ENCODE measurements at regions not wholly inside any gene's neighbourhood (a gene's known extent, or its start where the extent isn't known, plus 50 kb on each side); places are given as distances from the start of the nearest gene placed in this dataset.

GRCh38 chr17:13953841-13954240, 115.5 kb upstream of the COX10 start:
- 0% methylated on average over 1 of the region's 1 CpG for WGBS, 2 donors
- Histone ChIP-seq H3K4me3 (no peak overlapping the region), H3K27me3 (no peaks in the 10 kb centered on the region), H3K9me3 (no peaks in the 10 kb centered on the region), H3K36me3 (no peaks in the 10 kb centered on the region), H3K27ac (no peak overlapping the region), H3K4me1 (no peaks in the 10 kb centered on the region)
- ATAC-seq (ENCODE audit: low FRiP score in 2 of 2) (no peak), DNase-seq (no peak)
- TF ChIP-seq POLR2A (IDR thresholded peaks at IDR 0.05) (no peak), CTCF (IDR thresholded peaks at IDR 0.05) (no peak), EP300 (IDR thresholded peaks at IDR 0.05) (no peak), POLR2AphosphoS5 (IDR thresholded peaks at IDR 0.05) (no peak)

GRCh38 chr17:13957636-13958035, 111.7 kb upstream of the COX10 start:
- no peaks in the 10 kb centered on the region for H3K27me3 ChIP-seq
- no peak for DNase-seq
- no peaks in the 10 kb centered on the region for H3K4me1 ChIP-seq
- H3K9me3 ChIP-seq, result no peaks in the 10 kb centered on the region
- ATAC-seq (ENCODE audit: low FRiP score in 2 of 2), result no peak
- no peak overlapping the region for H3K27ac ChIP-seq
- no peaks in the 10 kb centered on the region for H3K36me3 ChIP-seq
- TF ChIP-seq POLR2A (IDR thresholded peaks at IDR 0.05) (no peak), POLR2AphosphoS5 (IDR thresholded peaks at IDR 0.05) (no peak), EP300 (IDR thresholded peaks at IDR 0.05) (no peak), CTCF (IDR thresholded peaks at IDR 0.05) (no peak)
- WGBS, 2 donors, result 36 to 39% methylated on average over 3 of the region's 3 CpGs
- H3K4me3 ChIP-seq, result no peak overlapping the region

GRCh38 chr17:13958773-13959172, 110.5 kb upstream of the COX10 start:
- no peaks in the 10 kb centered on the region for H3K27me3 ChIP-seq
- 82 to 83% methylated on average over 4 of the region's 4 CpGs for WGBS, 2 donors
- DNase-seq (no peak), ATAC-seq (ENCODE audit: low FRiP score in 2 of 2) (no peak)
- no peaks in the 10 kb centered on the region for H3K36me3 ChIP-seq
- TF ChIP-seq POLR2A (IDR thresholded peaks at IDR 0.05) (no peak), POLR2AphosphoS5 (IDR thresholded peaks at IDR 0.05) (no peak), CTCF (IDR thresholded peaks at IDR 0.05) (no peak), EP300 (IDR thresholded peaks at IDR 0.05) (no peak)
- no peak overlapping the region for H3K4me3 ChIP-seq
- no peak overlapping the region for H3K27ac ChIP-seq
- H3K9me3 ChIP-seq, result no peaks in the 10 kb centered on the region
- H3K4me1 ChIP-seq, result no peaks in the 10 kb centered on the region

- no peaks in the 10 kb centered on the region for H3K9me3 ChIP-seq
- no peak for TF ChIP-seq POLR2AphosphoS5 (IDR thresholded peaks at IDR 0.05)
- no peak for TF ChIP-seq CTCF (IDR thresholded peaks at IDR 0.05)
- TF ChIP-seq POLR2A (IDR thresholded peaks at IDR 0.05), result no peak
- TF ChIP-seq EP300 (IDR thresholded peaks at IDR 0.05), result no peak
- DNase-seq (no peak), ATAC-seq (ENCODE audit: low FRiP score in 2 of 2) (no peak)
- H3K27ac ChIP-seq, result no peak overlapping the region
- WGBS, 2 donors, result 85 to 92% methylated on average over 4 of the region's 4 CpGs
- no peaks in the 10 kb centered on the region for H3K27me3 ChIP-seq
- no peak overlapping the region for H3K4me3 ChIP-seq
- H3K4me1 ChIP-seq, result no peaks in the 10 kb centered on the region
- H3K36me3 ChIP-seq, result no peaks in the 10 kb centered on the region
Observed at GRCh38 chr17:13961265-13961664, 108.0 kb upstream of the COX10 start.

- no peaks in the 10 kb centered on the region for H3K9me3 ChIP-seq
- TF ChIP-seq EP300 (IDR thresholded peaks at IDR 0.05), result no peak
- TF ChIP-seq POLR2AphosphoS5 (IDR thresholded peaks at IDR 0.05), result no peak
- no peak for TF ChIP-seq POLR2A (IDR thresholded peaks at IDR 0.05)
- TF ChIP-seq CTCF (IDR thresholded peaks at IDR 0.05), result no peak
- no peaks in the 10 kb centered on the region for H3K36me3 ChIP-seq
- no peaks in the 10 kb centered on the region for H3K27me3 ChIP-seq
- DNase-seq (no peak), ATAC-seq (ENCODE audit: low FRiP score in 2 of 2) (no peak)
- H3K4me3 ChIP-seq, result no peak overlapping the region
- H3K27ac ChIP-seq, result no peak overlapping the region
- H3K4me1 ChIP-seq, result no peaks in the 10 kb centered on the region
- WGBS, 2 donors, result 79 to 81% methylated on average over 2 of the region's 2 CpGs
Observed at GRCh38 chr17:13962716-13963240, 106.5 kb upstream of the COX10 start.
